B cell (primary cell): ENCODE measurements at regions not wholly inside any gene's neighbourhood (a gene's known extent, or its start where the extent isn't known, plus 50 kb on each side); places are given as distances from the start of the nearest gene placed in this dataset.

Experiments
- EZH2 ChIP-seq: IDR thresholded peaks from 2 replicates; pipeline ENCODE4 v1.6.1; 2012; ENCODE audit warnings: borderline replicate concordance, low read depth, mild to moderate bottlenecking, moderate library complexity, low read length; ENCODE audit not compliant: insufficient read depth, poor library complexity, severe bottlenecking
- TF ChIP-seq, protein P1 (sequence below): fragments of 200-600 bp; IDR thresholded peaks from one replicate; pipeline ENCODE4 v1.8.0; 2022; ENCODE audit warnings: antibody characterized with exemption, mild to moderate bottlenecking

GRCh38 chr1:203931953-203932352 is 70.6 kb downstream of the SNRPE start:
- TF ChIP-seq, protein P1, sequence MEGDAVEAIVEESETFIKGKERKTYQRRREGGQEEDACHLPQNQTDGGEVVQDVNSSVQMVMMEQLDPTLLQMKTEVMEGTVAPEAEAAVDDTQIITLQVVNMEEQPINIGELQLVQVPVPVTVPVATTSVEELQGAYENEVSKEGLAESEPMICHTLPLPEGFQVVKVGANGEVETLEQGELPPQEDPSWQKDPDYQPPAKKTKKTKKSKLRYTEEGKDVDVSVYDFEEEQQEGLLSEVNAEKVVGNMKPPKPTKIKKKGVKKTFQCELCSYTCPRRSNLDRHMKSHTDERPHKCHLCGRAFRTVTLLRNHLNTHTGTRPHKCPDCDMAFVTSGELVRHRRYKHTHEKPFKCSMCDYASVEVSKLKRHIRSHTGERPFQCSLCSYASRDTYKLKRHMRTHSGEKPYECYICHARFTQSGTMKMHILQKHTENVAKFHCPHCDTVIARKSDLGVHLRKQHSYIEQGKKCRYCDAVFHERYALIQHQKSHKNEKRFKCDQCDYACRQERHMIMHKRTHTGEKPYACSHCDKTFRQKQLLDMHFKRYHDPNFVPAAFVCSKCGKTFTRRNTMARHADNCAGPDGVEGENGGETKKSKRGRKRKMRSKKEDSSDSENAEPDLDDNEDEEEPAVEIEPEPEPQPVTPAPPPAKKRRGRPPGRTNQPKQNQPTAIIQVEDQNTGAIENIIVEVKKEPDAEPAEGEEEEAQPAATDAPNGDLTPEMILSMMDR: no peak
- TF ChIP-seq EZH2: no peak
